ENCODE measurements at regions not wholly inside any gene's neighbourhood (a gene's known extent, or its start where the extent isn't known, plus 50 kb on each side); places are given as distances from the start of the nearest gene placed in this dataset.

DNA sequence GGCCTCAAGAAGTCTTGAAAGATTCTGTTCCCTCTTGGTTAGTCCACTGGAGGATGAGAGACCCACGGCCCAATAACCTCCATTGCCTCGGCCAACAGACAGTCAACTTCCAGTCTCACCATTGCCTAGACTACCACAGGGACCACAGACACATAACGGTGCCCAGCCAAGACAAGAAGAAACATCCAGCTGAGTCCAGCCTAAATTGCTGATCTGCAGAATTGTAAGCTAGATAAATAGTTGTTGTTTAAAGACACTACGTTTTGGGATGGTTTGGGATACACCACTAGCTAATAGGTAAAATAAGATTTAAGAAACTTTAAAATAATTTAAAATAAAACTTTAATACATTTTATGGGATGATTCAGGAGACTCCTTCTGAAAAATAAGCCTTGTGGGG lies 324.7 kb upstream of the JAG1 start:
- peaks cover 8% of the 10 kb centered on the region for H3K4me1 ChIP-seq (ENCODE audit: control insufficient read depth, insufficient read depth, low read length)
- DNase-seq (ENCODE audit: low read depth, low spot score) = no peak
- H3K27me3 ChIP-seq (ENCODE audit: control insufficient read depth, insufficient read depth, low read length) = no peaks in the 10 kb centered on the region
- H3K27ac ChIP-seq (ENCODE audit: low read length) = no peak overlapping the region
- no peak overlapping the region for H3K4me3 ChIP-seq (ENCODE audit: low read depth in 2 of 2, low read length in 2 of 2)
- ATAC-seq = no peak
- BruUV-seq (replicated peaks) = no TSS peak
- no peaks in the 10 kb centered on the region for H3K9me3 ChIP-seq (ENCODE audit: control insufficient read depth, insufficient read depth, low read depth, low read length)
- POLR2A ChIA-PET = no interaction called here
- intact Hi-C loops (cut with micrococcal nuclease; ENCODE audit: unreplicated experiment) = no loop called here
- no peaks in the 10 kb centered on the region for H3K36me3 ChIP-seq (ENCODE audit: control insufficient read depth, insufficient read depth, low read length)
- in situ Hi-C loops (cut with HindIII; ENCODE audit: low pct_unique_long_range_greater_than_20kb, low sequenced_read_pairs) = no loop called here
- TF ChIP-seq, protein P1, sequence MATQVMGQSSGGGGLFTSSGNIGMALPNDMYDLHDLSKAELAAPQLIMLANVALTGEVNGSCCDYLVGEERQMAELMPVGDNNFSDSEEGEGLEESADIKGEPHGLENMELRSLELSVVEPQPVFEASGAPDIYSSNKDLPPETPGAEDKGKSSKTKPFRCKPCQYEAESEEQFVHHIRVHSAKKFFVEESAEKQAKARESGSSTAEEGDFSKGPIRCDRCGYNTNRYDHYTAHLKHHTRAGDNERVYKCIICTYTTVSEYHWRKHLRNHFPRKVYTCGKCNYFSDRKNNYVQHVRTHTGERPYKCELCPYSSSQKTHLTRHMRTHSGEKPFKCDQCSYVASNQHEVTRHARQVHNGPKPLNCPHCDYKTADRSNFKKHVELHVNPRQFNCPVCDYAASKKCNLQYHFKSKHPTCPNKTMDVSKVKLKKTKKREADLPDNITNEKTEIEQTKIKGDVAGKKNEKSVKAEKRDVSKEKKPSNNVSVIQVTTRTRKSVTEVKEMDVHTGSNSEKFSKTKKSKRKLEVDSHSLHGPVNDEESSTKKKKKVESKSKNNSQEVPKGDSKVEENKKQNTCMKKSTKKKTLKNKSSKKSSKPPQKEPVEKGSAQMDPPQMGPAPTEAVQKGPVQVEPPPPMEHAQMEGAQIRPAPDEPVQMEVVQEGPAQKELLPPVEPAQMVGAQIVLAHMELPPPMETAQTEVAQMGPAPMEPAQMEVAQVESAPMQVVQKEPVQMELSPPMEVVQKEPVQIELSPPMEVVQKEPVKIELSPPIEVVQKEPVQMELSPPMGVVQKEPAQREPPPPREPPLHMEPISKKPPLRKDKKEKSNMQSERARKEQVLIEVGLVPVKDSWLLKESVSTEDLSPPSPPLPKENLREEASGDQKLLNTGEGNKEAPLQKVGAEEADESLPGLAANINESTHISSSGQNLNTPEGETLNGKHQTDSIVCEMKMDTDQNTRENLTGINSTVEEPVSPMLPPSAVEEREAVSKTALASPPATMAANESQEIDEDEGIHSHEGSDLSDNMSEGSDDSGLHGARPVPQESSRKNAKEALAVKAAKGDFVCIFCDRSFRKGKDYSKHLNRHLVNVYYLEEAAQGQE (IDR thresholded peaks at IDR 0.05; ENCODE audit: insufficient read depth in 1 of 2, low read depth in 2 of 2, low read length in 1 of 2) = no peak
- no peak for TF ChIP-seq TCF7L2 (IDR thresholded peaks at IDR 0.05; ENCODE audit: low read depth, low read length)
- no peak for TF ChIP-seq POLR2AphosphoS5 (IDR thresholded peaks at IDR 0.05; ENCODE audit: low read depth, low read length)
- no peak for TF ChIP-seq SIN3A (IDR thresholded peaks at IDR 0.05; ENCODE audit: borderline replicate concordance, insufficient read depth, low read depth, low read length)
- TF ChIP-seq, protein P2, sequence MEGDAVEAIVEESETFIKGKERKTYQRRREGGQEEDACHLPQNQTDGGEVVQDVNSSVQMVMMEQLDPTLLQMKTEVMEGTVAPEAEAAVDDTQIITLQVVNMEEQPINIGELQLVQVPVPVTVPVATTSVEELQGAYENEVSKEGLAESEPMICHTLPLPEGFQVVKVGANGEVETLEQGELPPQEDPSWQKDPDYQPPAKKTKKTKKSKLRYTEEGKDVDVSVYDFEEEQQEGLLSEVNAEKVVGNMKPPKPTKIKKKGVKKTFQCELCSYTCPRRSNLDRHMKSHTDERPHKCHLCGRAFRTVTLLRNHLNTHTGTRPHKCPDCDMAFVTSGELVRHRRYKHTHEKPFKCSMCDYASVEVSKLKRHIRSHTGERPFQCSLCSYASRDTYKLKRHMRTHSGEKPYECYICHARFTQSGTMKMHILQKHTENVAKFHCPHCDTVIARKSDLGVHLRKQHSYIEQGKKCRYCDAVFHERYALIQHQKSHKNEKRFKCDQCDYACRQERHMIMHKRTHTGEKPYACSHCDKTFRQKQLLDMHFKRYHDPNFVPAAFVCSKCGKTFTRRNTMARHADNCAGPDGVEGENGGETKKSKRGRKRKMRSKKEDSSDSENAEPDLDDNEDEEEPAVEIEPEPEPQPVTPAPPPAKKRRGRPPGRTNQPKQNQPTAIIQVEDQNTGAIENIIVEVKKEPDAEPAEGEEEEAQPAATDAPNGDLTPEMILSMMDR (IDR thresholded peaks at IDR 0.05) = no peak
- CTCF ChIA-PET = no interaction called here

DNA sequence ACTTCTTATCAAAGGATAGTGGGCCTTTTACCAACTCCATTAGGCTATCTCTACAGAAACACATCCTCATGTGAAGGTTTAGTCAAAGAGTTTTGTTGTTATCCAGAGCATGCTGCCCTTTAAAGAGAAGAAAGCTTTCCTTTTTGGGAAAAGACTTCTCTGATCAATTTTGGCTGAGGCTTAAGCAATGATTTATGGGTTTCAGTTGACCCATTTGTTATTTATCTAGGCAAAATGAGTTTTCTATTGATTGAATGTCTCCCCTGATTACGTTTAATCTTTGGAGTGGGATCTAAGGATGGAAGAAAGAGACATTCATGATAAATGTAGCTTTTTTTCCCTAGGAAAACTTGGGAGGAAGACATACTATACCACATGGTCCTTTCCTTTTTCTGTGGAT lies 326.6 kb upstream of the JAG1 start:
- CTCF ChIA-PET = no interaction called here
- Histone ChIP-seq H3K27ac (ENCODE audit: low read length) (no peak overlapping the region), H3K36me3 (ENCODE audit: control insufficient read depth, insufficient read depth, low read length) (no peaks in the 10 kb centered on the region), H3K9me3 (ENCODE audit: control insufficient read depth, insufficient read depth, low read depth, low read length) (no peaks in the 10 kb centered on the region), H3K27me3 (ENCODE audit: control insufficient read depth, insufficient read depth, low read length) (no peaks in the 10 kb centered on the region), H3K4me1 (ENCODE audit: control insufficient read depth, insufficient read depth, low read length) (peaks cover 8% of the 10 kb centered on the region), H3K4me3 (ENCODE audit: low read depth in 2 of 2, low read length in 2 of 2) (no peak overlapping the region)
- intact Hi-C loops (cut with micrococcal nuclease; ENCODE audit: unreplicated experiment) (no loop called here), in situ Hi-C loops (cut with HindIII; ENCODE audit: low pct_unique_long_range_greater_than_20kb, low sequenced_read_pairs) (no loop called here)
- no TSS peak for BruUV-seq (replicated peaks)
- TF ChIP-seq, protein P2 (IDR thresholded peaks at IDR 0.05) = no peak
- no peak for TF ChIP-seq SIN3A (IDR thresholded peaks at IDR 0.05; ENCODE audit: borderline replicate concordance, insufficient read depth, low read depth, low read length)
- POLR2A ChIA-PET = interaction anchor here (0.6 kb wide), 1 partner anchor 565 kb away, joined by 3 read pairs; no protein-coding TSS in a partner anchor
- ATAC-seq (no peak), DNase-seq (ENCODE audit: low read depth, low spot score) (no peak)

DNA sequence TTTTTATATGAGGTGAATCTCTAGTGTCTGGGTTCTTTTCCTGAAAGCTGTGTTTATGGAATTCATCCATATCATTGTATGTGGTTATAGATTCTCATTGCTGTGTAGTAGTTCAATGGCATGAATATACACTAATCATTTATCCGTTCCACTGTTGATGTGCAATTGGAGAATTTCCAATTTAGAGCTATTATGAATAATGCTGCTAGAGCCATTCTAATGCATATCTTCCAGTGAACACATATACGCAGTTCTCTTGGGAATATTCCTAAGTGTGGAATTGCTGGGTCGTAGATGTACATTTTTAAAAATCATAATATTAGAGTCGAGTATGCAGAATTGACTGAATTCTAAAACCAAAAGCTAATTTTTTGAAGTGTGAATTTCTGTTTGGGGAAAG lies 327.5 kb upstream of the JAG1 start:
- H3K27ac ChIP-seq (ENCODE audit: low read length) = no peak overlapping the region
- ChIA-PET POLR2A (no interaction called here), CTCF (no interaction called here)
- no peak for TF ChIP-seq POLR2AphosphoS5 (IDR thresholded peaks at IDR 0.05; ENCODE audit: low read depth, low read length)
- TF ChIP-seq, protein P2 (IDR thresholded peaks at IDR 0.05) = no peak
- in situ Hi-C loops (cut with HindIII; ENCODE audit: low pct_unique_long_range_greater_than_20kb, low sequenced_read_pairs) (no loop called here), intact Hi-C loops (cut with micrococcal nuclease; ENCODE audit: unreplicated experiment) (no loop called here)
- DNase-seq (ENCODE audit: low read depth, low spot score) = no peak
- no peaks in the 10 kb centered on the region for H3K9me3 ChIP-seq (ENCODE audit: control insufficient read depth, insufficient read depth, low read depth, low read length)
- H3K4me3 ChIP-seq (ENCODE audit: low read depth in 2 of 2, low read length in 2 of 2) = no peak overlapping the region
- BruUV-seq (replicated peaks) = no TSS peak
- ATAC-seq = no peak
- no peaks in the 10 kb centered on the region for H3K36me3 ChIP-seq (ENCODE audit: control insufficient read depth, insufficient read depth, low read length)
- H3K4me1 ChIP-seq (ENCODE audit: control insufficient read depth, insufficient read depth, low read length) = peaks cover 8% of the 10 kb centered on the region
- no peaks in the 10 kb centered on the region for H3K27me3 ChIP-seq (ENCODE audit: control insufficient read depth, insufficient read depth, low read length)

All from Panc1 (cell line).